ENCODE measurements at regions not wholly inside any gene's neighbourhood (a gene's known extent, or its start where the extent isn't known, plus 50 kb on each side); places are given as distances from the start of the nearest gene placed in this dataset.

DNA sequence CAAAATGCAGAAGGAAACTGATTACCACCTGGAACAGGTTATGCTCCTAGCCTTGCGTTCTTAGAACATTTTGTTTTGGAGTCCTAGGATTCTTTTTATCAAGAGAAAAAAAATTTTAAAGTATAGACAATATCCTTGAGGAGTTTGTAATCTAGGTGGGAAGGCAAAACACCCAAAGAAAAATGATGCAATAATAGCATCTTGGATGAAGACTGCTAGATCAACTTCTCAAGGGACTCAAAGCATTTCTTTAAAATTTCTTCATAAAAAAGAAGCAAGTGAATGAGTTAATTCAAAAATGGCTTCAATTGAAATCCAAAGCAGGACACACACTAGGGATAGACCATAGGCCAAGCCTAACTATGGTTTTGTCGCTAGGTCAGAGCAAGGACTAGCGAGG lies 515.8 kb upstream of the ZFHX3 start:
- TF ChIP-seq ZFX (CRISPR knock-in tag; IDR thresholded peaks at IDR 0.05; ENCODE audit: low read depth) (no peak), ARNT2 (CRISPR knock-in tag; IDR thresholded peaks at IDR 0.05; ENCODE audit: low read depth) (no peak), NFYB (CRISPR knock-in tag; IDR thresholded peaks at IDR 0.05) (no peak), HOXA3 (CRISPR knock-in tag; IDR thresholded peaks at IDR 0.05) (no peak)
- TF ChIP-seq, protein P1, sequence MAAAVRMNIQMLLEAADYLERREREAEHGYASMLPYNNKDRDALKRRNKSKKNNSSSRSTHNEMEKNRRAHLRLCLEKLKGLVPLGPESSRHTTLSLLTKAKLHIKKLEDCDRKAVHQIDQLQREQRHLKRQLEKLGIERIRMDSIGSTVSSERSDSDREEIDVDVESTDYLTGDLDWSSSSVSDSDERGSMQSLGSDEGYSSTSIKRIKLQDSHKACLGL (CRISPR knock-in tag; IDR thresholded peaks at IDR 0.05): no peak
- TF ChIP-seq, protein P2, sequence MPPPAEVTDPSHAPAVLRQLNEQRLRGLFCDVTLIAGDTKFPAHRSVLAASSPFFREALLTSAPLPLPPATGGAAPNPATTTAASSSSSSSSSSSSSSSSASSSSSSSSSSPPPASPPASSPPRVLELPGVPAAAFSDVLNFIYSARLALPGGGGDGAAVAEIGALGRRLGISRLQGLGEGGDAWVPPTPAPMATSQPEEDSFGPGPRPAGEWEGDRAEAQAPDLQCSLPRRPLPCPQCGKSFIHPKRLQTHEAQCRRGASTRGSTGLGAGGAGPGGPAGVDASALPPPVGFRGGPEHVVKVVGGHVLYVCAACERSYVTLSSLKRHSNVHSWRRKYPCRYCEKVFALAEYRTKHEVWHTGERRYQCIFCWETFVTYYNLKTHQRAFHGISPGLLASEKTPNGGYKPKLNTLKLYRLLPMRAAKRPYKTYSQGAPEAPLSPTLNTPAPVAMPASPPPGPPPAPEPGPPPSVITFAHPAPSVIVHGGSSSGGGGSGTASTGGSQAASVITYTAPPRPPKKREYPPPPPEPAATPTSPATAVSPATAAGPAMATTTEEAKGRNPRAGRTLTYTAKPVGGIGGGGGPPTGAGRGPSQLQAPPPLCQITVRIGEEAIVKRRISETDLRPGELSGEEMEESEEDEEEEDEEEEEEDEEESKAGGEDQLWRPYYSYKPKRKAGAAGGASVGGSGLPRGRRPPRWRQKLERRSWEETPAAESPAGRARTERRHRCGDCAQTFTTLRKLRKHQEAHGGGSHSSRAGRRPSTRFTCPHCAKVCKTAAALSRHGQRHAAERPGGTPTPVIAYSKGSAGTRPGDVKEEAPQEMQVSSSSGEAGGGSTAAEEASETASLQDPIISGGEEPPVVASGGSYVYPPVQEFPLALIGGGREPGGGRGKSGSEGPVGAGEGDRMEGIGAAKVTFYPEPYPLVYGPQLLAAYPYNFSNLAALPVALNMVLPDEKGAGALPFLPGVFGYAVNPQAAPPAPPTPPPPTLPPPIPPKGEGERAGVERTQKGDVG (CRISPR knock-in tag; IDR thresholded peaks at IDR 0.05; ENCODE audit: borderline replicate concordance): no peak

Data from HepG2 (cell line).